Right lobe of liver (tissue), 6 donors: ENCODE measurements at regions not wholly inside any gene's neighbourhood (a gene's known extent, or its start where the extent isn't known, plus 50 kb on each side); places are given as distances from the start of the nearest gene placed in this dataset.

Experiments used
- ATAC-seq, 4 donors: fragments of 200-7000 bp; cut with Tn5 transposase; one replicate each; pipeline ENCODE4 v1.9.1; 2020; ENCODE audit warnings: mild to moderate bottlenecking in 4 of 4, moderate library complexity in 4 of 4
- DNase-seq, 3 donors: peaks; one replicate each; pipeline ENCODE4 v3.0.0-alpha.2; 2020
- H3K27ac ChIP-seq, 3 donors: fragments of 200-600 bp; one replicate each; pipeline ENCODE4 v1.8.0; 2022
- H3K27me3 ChIP-seq, 2 donors: fragments of 200-600 bp; one replicate each; pipeline ENCODE4 v1.8.0; 2022
- H3K36me3 ChIP-seq, 4 donors: fragments of 200-600 bp; sonication (generic) in 1 of 4; one replicate each; pipeline versions ENCODE4 v1.5.1 to v1.8.0; 2017 to 2022; ENCODE audit warnings: control low read depth in 1 of 4
- H3K4me1 ChIP-seq, 4 donors: fragments of 200-600 bp; sonication (generic) in 1 of 4; one replicate each; pipeline versions ENCODE4 v1.5.1 to v1.8.0; 2017 to 2022; ENCODE audit warnings: control low read depth in 1 of 4
- H3K4me3 ChIP-seq, 3 donors: fragments of 200-600 bp; one replicate each; pipeline ENCODE4 v1.8.0; 2022
- H3K9me3 ChIP-seq, 4 donors: fragments of 200-600 bp; sonication (generic) in 1 of 4; one replicate each; pipeline versions ENCODE4 v1.5.1 to v1.8.0; 2017 to 2022; ENCODE audit warnings: control low read depth in 1 of 4
- POLR2A ChIP-seq: fragments of 450-650 bp; IDR thresholded peaks from one replicate; pipeline ENCODE4 v1.6.1; 2017; ENCODE audit warnings: antibody characterized with exemption, mild to moderate bottlenecking
- WGBS: methylation state at CpG from one replicate; pipeline ENCODE4 v1.1.6; 2018; ENCODE audit warnings: low coverage, low lambda C conversion rate; ENCODE audit not compliant: insufficient coverage; ENCODE audit errors: missing lambda C conversion rate; 5-methylcytosine and 5-hydroxymethylcytosine counted together
- intact Hi-C, 2 donors: fragments of 100-400 bp; cut with DNase I; formaldehyde crosslinking; loops; one replicate each; pipeline versions ENCODE4 v1.11.2 to v1.14.1; 2022
- TF ChIP-seq, protein P1 (sequence below), 4 donors: fragments of 200-600 bp in 3 of 4; fragments of 450-650 bp in 1 of 4; IDR thresholded peaks; one replicate each; pipeline versions ENCODE4 v1.5.1 to v1.8.0; 2016 to 2022; ENCODE audit warnings: antibody characterized with exemption in 4 of 4, mild to moderate bottlenecking in 2 of 4
- donor health status: DM: no; HTN: yes; CAD: no.
- donor health status: DM: no; HTN: no; CAD: no.
- donor health status: DM: no; HTN: no; CAD: no.
- donor health status: DM: no; HTN: yes; CAD: no.
- donor health status: DM: no; HTN: yes; CAD: no.

DNA sequence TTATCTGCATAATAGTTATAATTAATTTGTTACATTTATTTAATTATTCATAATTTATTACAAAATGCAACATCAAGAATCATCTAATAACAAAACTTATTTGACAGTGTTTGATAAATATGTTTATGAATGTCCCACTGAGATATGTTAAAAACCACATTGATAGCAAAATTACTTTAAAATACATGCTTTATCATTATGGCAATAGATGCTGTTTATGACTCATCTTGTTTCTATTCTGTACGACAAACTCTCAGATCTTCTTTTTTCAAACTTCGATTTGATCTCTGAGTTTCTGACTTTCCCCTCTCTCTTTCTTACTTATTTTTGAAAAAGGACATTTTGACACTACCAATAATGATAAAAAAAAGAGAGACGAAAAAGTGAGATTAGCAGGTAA, 56.8 kb upstream of the LRRK2 start:
- no peak for DNase-seq
- Histone ChIP-seq H3K4me3 (no peak overlapping the region), H3K27ac (no peak overlapping the region), H3K4me1 (peaks cover 0 to 24% (median 1%) of the 10 kb centered on the region in 4 donors), H3K36me3 (no peaks in the 10 kb centered on the region), H3K9me3 (no peaks in the 10 kb centered on the region), H3K27me3 (no peaks in the 10 kb centered on the region)
- intact Hi-C loops: no loop called here
- 68% methylated on average over 3 of the region's 3 CpGs for WGBS
- no peak for ATAC-seq
- TF ChIP-seq, protein P1, sequence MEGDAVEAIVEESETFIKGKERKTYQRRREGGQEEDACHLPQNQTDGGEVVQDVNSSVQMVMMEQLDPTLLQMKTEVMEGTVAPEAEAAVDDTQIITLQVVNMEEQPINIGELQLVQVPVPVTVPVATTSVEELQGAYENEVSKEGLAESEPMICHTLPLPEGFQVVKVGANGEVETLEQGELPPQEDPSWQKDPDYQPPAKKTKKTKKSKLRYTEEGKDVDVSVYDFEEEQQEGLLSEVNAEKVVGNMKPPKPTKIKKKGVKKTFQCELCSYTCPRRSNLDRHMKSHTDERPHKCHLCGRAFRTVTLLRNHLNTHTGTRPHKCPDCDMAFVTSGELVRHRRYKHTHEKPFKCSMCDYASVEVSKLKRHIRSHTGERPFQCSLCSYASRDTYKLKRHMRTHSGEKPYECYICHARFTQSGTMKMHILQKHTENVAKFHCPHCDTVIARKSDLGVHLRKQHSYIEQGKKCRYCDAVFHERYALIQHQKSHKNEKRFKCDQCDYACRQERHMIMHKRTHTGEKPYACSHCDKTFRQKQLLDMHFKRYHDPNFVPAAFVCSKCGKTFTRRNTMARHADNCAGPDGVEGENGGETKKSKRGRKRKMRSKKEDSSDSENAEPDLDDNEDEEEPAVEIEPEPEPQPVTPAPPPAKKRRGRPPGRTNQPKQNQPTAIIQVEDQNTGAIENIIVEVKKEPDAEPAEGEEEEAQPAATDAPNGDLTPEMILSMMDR (IDR thresholded peaks at IDR 0.05): no peak
- TF ChIP-seq POLR2A: no peak

DNA sequence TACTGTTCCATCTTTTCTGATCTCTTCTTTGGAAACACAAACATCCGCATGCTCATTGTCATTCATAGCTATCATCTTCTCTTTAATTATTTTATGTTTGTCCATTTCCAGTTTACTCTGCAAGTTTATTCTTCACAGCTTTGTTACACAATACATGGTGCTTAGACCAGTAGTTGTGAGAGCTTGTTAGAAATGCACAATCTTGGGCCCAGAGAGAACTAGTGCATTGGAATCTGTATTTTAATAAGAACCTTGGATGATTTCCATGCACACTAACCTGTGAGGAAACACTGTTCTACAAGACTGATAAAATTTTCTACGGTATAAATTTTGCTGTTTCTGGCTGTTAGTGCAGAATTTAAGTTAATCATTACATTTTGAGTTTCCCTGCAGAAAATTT, 59.3 kb upstream of the SLC2A13 start:
- peak overlapping the region in 1 of 3 donors; percentile 20 for H3K27ac ChIP-seq
- 63% methylated on average over 2 of the region's 2 CpGs for WGBS
- peak in 2 of 4 donors; percentile 46 to 55 for ATAC-seq
- no peak overlapping the region for H3K4me3 ChIP-seq
- intact Hi-C loops: no loop called here
- no peak for DNase-seq
- no peaks in the 10 kb centered on the region for H3K9me3 ChIP-seq
- H3K27me3 ChIP-seq: no peaks in the 10 kb centered on the region
- peaks cover 0 to 19% (median 0%) of the 10 kb centered on the region in 4 donors for H3K4me1 ChIP-seq
- no peaks in the 10 kb centered on the region for H3K36me3 ChIP-seq
- no peak for TF ChIP-seq POLR2A
- TF ChIP-seq, protein P1 (IDR thresholded peaks at IDR 0.05): no peak

DNA sequence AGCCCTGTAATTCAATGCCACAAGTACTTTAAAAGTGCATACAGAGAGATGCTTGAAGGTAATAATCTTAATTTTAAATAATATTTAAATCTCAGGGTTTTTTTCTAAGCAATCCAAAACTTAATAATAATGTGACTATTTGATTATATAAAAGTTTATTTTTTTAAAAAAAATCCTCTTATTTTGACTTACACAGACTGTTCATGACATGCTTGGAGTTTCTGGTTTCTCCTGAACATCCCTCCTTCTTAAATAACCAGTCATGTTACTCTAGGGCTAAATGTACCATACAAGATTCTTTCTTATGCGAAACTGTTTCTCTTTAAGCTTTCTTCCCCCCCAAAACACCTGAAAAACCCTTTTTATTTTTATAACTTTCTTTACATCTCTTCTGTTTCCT, 58.2 kb upstream of the SLC2A13 start:
- DNase-seq: no peak
- TF ChIP-seq, protein P1 (IDR thresholded peaks at IDR 0.05): no peak
- no peak for TF ChIP-seq POLR2A
- ATAC-seq: no peak
- 78% methylated on average over 1 of the region's 1 CpG for WGBS
- Histone ChIP-seq H3K4me1 (peaks cover 0 to 19% (median 0%) of the 10 kb centered on the region in 4 donors), H3K27me3 (no peaks in the 10 kb centered on the region), H3K4me3 (no peak overlapping the region), H3K36me3 (no peaks in the 10 kb centered on the region), H3K27ac (no peak overlapping the region), H3K9me3 (no peaks in the 10 kb centered on the region)
- intact Hi-C loops: no loop called here

DNA sequence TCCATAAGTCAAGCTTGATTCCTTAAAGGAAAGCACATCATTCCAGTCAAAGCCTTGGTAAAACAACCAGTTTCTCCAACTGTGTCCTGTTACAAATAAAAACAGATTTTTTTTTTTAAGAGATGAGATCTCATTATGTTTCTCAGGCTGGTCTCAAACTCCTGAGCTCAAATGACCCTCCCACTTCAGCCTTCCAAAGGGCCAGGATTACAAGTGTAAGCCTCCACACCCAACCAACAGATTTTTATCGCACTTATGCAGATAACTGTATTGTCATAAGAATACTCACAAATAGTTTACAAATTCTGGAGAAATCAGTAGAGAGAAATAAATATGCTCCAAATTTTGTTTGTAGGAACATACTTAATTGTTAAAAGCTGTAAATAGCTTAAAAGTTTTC, 56.2 kb upstream of the SLC2A13 start:
- DNase-seq (no peak), ATAC-seq (no peak)
- no peak overlapping the region for H3K4me3 ChIP-seq
- H3K9me3 ChIP-seq: no peaks in the 10 kb centered on the region
- H3K4me1 ChIP-seq: peaks cover 0 to 19% (median 0%) of the 10 kb centered on the region in 4 donors
- no peaks in the 10 kb centered on the region for H3K27me3 ChIP-seq
- intact Hi-C loops: no loop called here
- TF ChIP-seq POLR2A: no peak
- TF ChIP-seq, protein P1 (IDR thresholded peaks at IDR 0.05): no peak
- WGBS: 92% methylated on average over 1 of the region's 1 CpG
- no peak overlapping the region for H3K27ac ChIP-seq
- no peaks in the 10 kb centered on the region for H3K36me3 ChIP-seq

DNA sequence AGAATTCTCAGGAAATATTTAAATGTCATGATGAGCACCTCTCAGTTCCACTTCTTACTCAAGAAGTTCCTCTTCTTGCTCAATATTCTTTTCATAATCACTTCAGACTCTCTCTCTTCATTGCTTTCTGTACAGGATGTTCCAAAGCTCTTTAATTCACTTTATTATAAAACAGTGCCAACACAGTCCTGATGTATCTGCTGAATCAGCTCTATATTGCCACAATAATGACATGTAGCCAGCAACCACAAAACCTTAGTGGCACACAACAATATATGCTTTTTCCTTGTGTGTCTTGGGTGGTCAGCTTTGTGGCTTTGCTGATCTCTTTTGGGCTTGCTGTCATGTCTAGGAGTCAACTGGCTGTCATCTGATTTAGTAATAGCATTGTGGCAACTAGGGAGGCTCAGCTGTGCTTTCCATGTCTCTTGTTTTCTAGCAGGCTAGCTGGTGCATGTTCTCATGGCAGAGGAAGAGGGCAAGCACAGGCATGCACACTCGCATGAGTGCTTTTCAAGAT, 52.8 kb upstream of the SLC2A13 start:
- Histone ChIP-seq H3K4me1 (peaks cover 0 to 4% (median 0%) of the 10 kb centered on the region in 4 donors), H3K27ac (no peak overlapping the region), H3K27me3 (no peaks in the 10 kb centered on the region), H3K36me3 (no peaks in the 10 kb centered on the region), H3K4me3 (no peak overlapping the region), H3K9me3 (no peaks in the 10 kb centered on the region)
- DNase-seq (no peak), ATAC-seq (peak; percentile 42 to 57 (median 46))
- TF ChIP-seq, protein P1 (IDR thresholded peaks at IDR 0.05): no peak
- TF ChIP-seq POLR2A: no peak
- 75% methylated on average over 1 of the region's 1 CpG for WGBS
- intact Hi-C loops: loop anchor here (10.0 kb wide), 1 partner anchor 156 kb away; no protein-coding TSS in a partner anchor
